H1 (cell line): ENCODE measurements at regions not wholly inside any gene's neighbourhood (a gene's known extent, or its start where the extent isn't known, plus 50 kb on each side); places are given as distances from the start of the nearest gene placed in this dataset.

Experiments
- CTCF ChIA-PET: fragments of 300-600 bp; sonication (Branson Sonifier 250); formaldehyde crosslinking; loops from one replicate; lab custom pipeline; 2021; ENCODE audit not compliant: partially characterized antibody; lab: Charles Lee
- POLR2A ChIA-PET: fragments of 300-600 bp; sonication (Branson Sonifier 250); formaldehyde crosslinking; loops from one replicate; lab custom pipeline; 2021; ENCODE audit warnings: inconsistent platforms; ENCODE audit not compliant: partially characterized antibody; lab: Charles Lee
- DNase-seq, 2 experiments: peaks; one replicate each; pipeline versions ENCODE4 v3.0.0 to v3.0.0-alpha.2; 2010 to 2022; ENCODE audit warnings: low spot score in 2 of 2, low read depth in 1 of 2, mixed read lengths in 1 of 2
- FAIRE-seq: peaks from 2 replicates; lab custom pipeline; 2011; peaks lifted over from hg19 to GRCh38; lab: Jason Lieb, UNC
- H2AFZ ChIP-seq: 2 replicates; pipeline ENCODE4 v1.8.1; 2012; ENCODE audit warnings: low read length, inconsistent platforms
- H2AK5ac ChIP-seq: 2 replicates; pipeline ENCODE4 v1.6.1; 2013; ENCODE audit warnings: low read depth, low read length
- H2BK120ac ChIP-seq: replicated peaks from 2 replicates; pipeline ENCODE3; 2013; ENCODE audit warnings: low read depth, low read length, inconsistent platforms
- H2BK12ac ChIP-seq: 2 replicates; pipeline ENCODE4 v1.6.1; 2013; ENCODE audit warnings: low read depth, low read length
- H2BK15ac ChIP-seq: 2 replicates; pipeline ENCODE4 v1.6.1; 2013; ENCODE audit warnings: low read length
- H2BK20ac ChIP-seq: 2 replicates; pipeline ENCODE4 v1.6.1; 2013; ENCODE audit warnings: low read length
- H2BK5ac ChIP-seq: 2 replicates; pipeline ENCODE4 v1.6.1; 2013; ENCODE audit warnings: low read depth, low read length
- H3K14ac ChIP-seq: 2 replicates; pipeline ENCODE4 v1.6.1; 2013; ENCODE audit warnings: inconsistent platforms; ENCODE audit not compliant: insufficient read length
- H3K18ac ChIP-seq: 2 replicates; pipeline ENCODE4 v1.6.1; 2013; ENCODE audit warnings: low read length; ENCODE audit errors: extremely low read depth
- H3K23ac ChIP-seq: 2 replicates; pipeline ENCODE4 v1.6.1; 2013; ENCODE audit warnings: inconsistent platforms; ENCODE audit not compliant: insufficient read length
- H3K23me2 ChIP-seq: 2 replicates; pipeline ENCODE4 v1.6.1; 2013; ENCODE audit warnings: low read depth, low read length
- H3K27ac ChIP-seq: 2 replicates; pipeline ENCODE4 v1.6.1; 2011; ENCODE audit warnings: low read depth, low read length, inconsistent platforms
- H3K27me3 ChIP-seq, 4 experiments: replicated peaks in 1 of 4; 1 replicate in 1 of 4; 2 replicates in 3 of 4; pipeline versions ENCODE4 v1.6.1 to v1.8.1; 2011 to 2013; ENCODE audit warnings: low read length in 3 of 4, mild to moderate bottlenecking in 3 of 4, inconsistent platforms in 2 of 4, mixed read lengths in 2 of 4, moderate library complexity in 1 of 4; ENCODE audit not compliant: control insufficient read depth in 3 of 4, insufficient read depth in 3 of 4; ENCODE audit errors: extremely low read depth in 1 of 4
- H3K36me3 ChIP-seq, 4 experiments: 2 replicates each; pipeline versions ENCODE4 v1.6.1 to v1.8.1; 2011 to 2013; ENCODE audit warnings: mild to moderate bottlenecking in 4 of 4, low read length in 3 of 4, moderate library complexity in 2 of 4, control low read depth in 1 of 4, inconsistent platforms in 1 of 4; ENCODE audit not compliant: insufficient read depth in 4 of 4, control insufficient read depth in 2 of 4
- H3K4ac ChIP-seq: replicated peaks from 2 replicates; pipeline ENCODE3; 2013; ENCODE audit warnings: low read length, low read depth, mixed read lengths, inconsistent platforms; ENCODE audit not compliant: insufficient read length
- H3K4me1 ChIP-seq, 4 experiments: replicated peaks in 1 of 4; 1 replicate in 1 of 4; 2 replicates in 3 of 4; pipeline versions ENCODE4 v1.6.1 to v1.8.1; 2011 to 2013; ENCODE audit warnings: low read length in 3 of 4, inconsistent platforms in 2 of 4, mixed read lengths in 1 of 4; ENCODE audit not compliant: insufficient read depth in 4 of 4, control insufficient read depth in 3 of 4
- H3K4me2 ChIP-seq, 2 experiments: 2 replicates each; pipeline versions ENCODE4 v1.6.1 to v1.8.1; 2011 to 2013; ENCODE audit warnings: low read depth in 2 of 2, low read length in 2 of 2, control low read depth in 1 of 2, inconsistent platforms in 1 of 2, mild to moderate bottlenecking in 1 of 2; ENCODE audit not compliant: insufficient read depth in 1 of 2
- H3K4me3 ChIP-seq, 4 experiments: fragments of 200-600, 300-600 bp in 1 of 4; sonication (generic), shearing (Covaris generic), sonication (Bioruptor Twin) in 1 of 4; 2 replicates each; pipeline versions ENCODE4 v1.5.1 to v1.8.1; 2011 to 2016; ENCODE audit warnings: low read length in 4 of 4, low read depth in 3 of 4, control low read depth in 2 of 4, inconsistent platforms in 2 of 4, mild to moderate bottlenecking in 2 of 4, mixed read lengths in 1 of 4, moderate library complexity in 1 of 4; ENCODE audit not compliant: insufficient read depth in 2 of 4; ENCODE audit errors: extremely low read depth in 1 of 4
- H3K56ac ChIP-seq: replicated peaks from 2 replicates; pipeline ENCODE3; 2013; ENCODE audit warnings: low read depth, mild to moderate bottlenecking, mixed read lengths, low read length, inconsistent platforms; ENCODE audit not compliant: insufficient read length
- H3K79me1 ChIP-seq: 2 replicates; pipeline ENCODE4 v1.6.1; 2013; ENCODE audit warnings: low read depth, low read length, control low read depth
- H3K79me2 ChIP-seq, 2 experiments: 2 replicates each; pipeline versions ENCODE4 v1.6.1 to v1.8.1; 2012 to 2013; ENCODE audit warnings: low read length in 2 of 2, mild to moderate bottlenecking in 2 of 2, inconsistent platforms in 1 of 2; ENCODE audit not compliant: insufficient read depth in 2 of 2, control insufficient read depth in 1 of 2
- H3K9ac ChIP-seq, 4 experiments: replicated peaks in 1 of 4; 1 replicate in 1 of 4; 2 replicates in 3 of 4; pipeline versions ENCODE4 v1.6.1 to v1.8.1; 2011 to 2013; ENCODE audit warnings: low read depth in 3 of 4, low read length in 3 of 4, control low read depth in 2 of 4, mild to moderate bottlenecking in 2 of 4, moderate library complexity in 2 of 4, inconsistent platforms in 1 of 4; ENCODE audit errors: extremely low read depth in 1 of 4
- H3K9me3 ChIP-seq, 2 experiments: 2 replicates each; pipeline versions ENCODE4 v1.6.1 to v1.8.1; 2012 to 2013; ENCODE audit warnings: mild to moderate bottlenecking in 2 of 2, moderate library complexity in 2 of 2, control low read depth in 1 of 2, inconsistent platforms in 1 of 2, low read depth in 1 of 2, low read length in 1 of 2, mixed read lengths in 1 of 2; ENCODE audit not compliant: insufficient read depth in 2 of 2
- H4K20me1 ChIP-seq, 2 experiments: replicated peaks in 1 of 2; 2 replicates each; pipeline versions ENCODE3 to v1.8.1; 2011 to 2013; ENCODE audit warnings: inconsistent platforms in 2 of 2, low read length in 2 of 2, mild to moderate bottlenecking in 1 of 2; ENCODE audit not compliant: insufficient read depth in 2 of 2, control insufficient read depth in 1 of 2
- H4K5ac ChIP-seq: 2 replicates; pipeline ENCODE4 v1.6.1; 2013; ENCODE audit warnings: low read length, low read depth, mixed read lengths, inconsistent platforms; ENCODE audit not compliant: insufficient read length
- H4K8ac ChIP-seq: 2 replicates; pipeline ENCODE4 v1.8.0; 2013; ENCODE audit warnings: mild to moderate bottlenecking, moderate library complexity, low read length, inconsistent platforms; ENCODE audit not compliant: insufficient read depth; ENCODE audit errors: extremely low read depth
- H4K91ac ChIP-seq: replicated peaks from 2 replicates; pipeline ENCODE3; 2013; ENCODE audit warnings: low read length, mixed read lengths, inconsistent platforms; ENCODE audit not compliant: insufficient read length
- CBX8 ChIP-seq: fragments of 300-800, 300-1000 bp; sonication (generic); IDR thresholded peaks from 2 replicates; pipeline ENCODE4 v1.7.1; 2016; ENCODE audit warnings: low read depth, low read length, borderline replicate concordance
- CHD1 ChIP-seq: IDR thresholded peaks from 2 replicates; pipeline ENCODE4 v1.6.1; 2012; ENCODE audit warnings: low read depth, low read length, improper control_type of control experiment
- EGR1 ChIP-seq: IDR thresholded peaks from 2 replicates; pipeline ENCODE4 v1.6.1; 2011; ENCODE audit warnings: low read depth, low read length, borderline replicate concordance
- GABPA ChIP-seq: IDR thresholded peaks from 2 replicates; pipeline ENCODE4 v1.6.1; 2011; ENCODE audit warnings: mild to moderate bottlenecking, low read length, moderate library complexity, borderline replicate concordance; ENCODE audit not compliant: insufficient read depth
- KDM5A ChIP-seq: fragments of 200-600 bp; IDR thresholded peaks from 2 replicates; pipeline ENCODE4 v1.7.1; 2012; ENCODE audit warnings: mild to moderate bottlenecking, low read length, inconsistent platforms, mixed read lengths
- MAX ChIP-seq: IDR thresholded peaks from 2 replicates; pipeline ENCODE4 v1.6.1; 2012; ENCODE audit warnings: inconsistent platforms
- POU5F1 ChIP-seq: IDR thresholded peaks from 2 replicates; pipeline ENCODE4 v1.6.1; 2011; ENCODE audit warnings: low read depth, mild to moderate bottlenecking, low read length, moderate library complexity
- SIX5 ChIP-seq: IDR thresholded peaks from 2 replicates; pipeline ENCODE4 v1.6.1; 2011; ENCODE audit warnings: mild to moderate bottlenecking, low read depth, low read length
- SUZ12 ChIP-seq: fragments of 200-600 bp; sonication (generic); IDR thresholded peaks from 2 replicates; pipeline ENCODE4 v1.6.1; 2012; ENCODE audit warnings: mild to moderate bottlenecking, inconsistent platforms, low read length, moderate library complexity, mixed read lengths
- YY1 ChIP-seq: IDR thresholded peaks from 2 replicates; pipeline ENCODE4 v1.6.1; 2011; ENCODE audit warnings: low read depth, mild to moderate bottlenecking, low read length
- WGBS, 2 experiments: shearing (Covaris generic) in 1 of 2; methylation state at CpG; one replicate each; pipeline versions ENCODE4 v1.1.6 to v1.1.7; 2013 to 2015; ENCODE audit warnings: low lambda C conversion rate in 2 of 2, mixed read lengths in 2 of 2, inconsistent platforms in 1 of 2, low coverage in 1 of 2, missing lambda C conversion rate in 1 of 2; ENCODE audit not compliant: insufficient replicate concordance in 2 of 2, insufficient coverage in 1 of 2, insufficient read length in 1 of 2; ENCODE audit errors: extremely low coverage in 1 of 2, missing lambda C conversion rate in 1 of 2; 5-methylcytosine and 5-hydroxymethylcytosine counted together

- Histone ChIP-seq H4K5ac (no peak overlapping the region), H4K20me1 (no peaks in the 10 kb centered on the region), H3K23ac (no peak overlapping the region), H2BK15ac (no peak overlapping the region), H3K4ac (no peak overlapping the region), H2BK12ac (no peak overlapping the region), H2AFZ (no peak overlapping the region), H4K8ac (no peak overlapping the region), H4K91ac (no peak overlapping the region), H3K4me2 (no peak overlapping the region), H3K18ac (no peak overlapping the region), H3K9ac (no peak overlapping the region), H3K27me3 (no peaks in the 10 kb centered on the region), H3K27ac (no peak overlapping the region), H3K4me1 (peaks cover 0 to 3% (median 1%) of the 10 kb centered on the region in 4 experiments; a peak in 2 of 7 replicates), H3K23me2 (no peaks in the 10 kb centered on the region), H3K56ac (no peak overlapping the region), H3K9me3 (no peaks in the 10 kb centered on the region), H2AK5ac (no peak overlapping the region), H3K36me3 (no peaks in the 10 kb centered on the region), H2BK5ac (no peak overlapping the region), H3K4me3 (no peak overlapping the region), H3K14ac (no peak overlapping the region), H2BK20ac (no peak overlapping the region), H3K79me2 (no peaks in the 10 kb centered on the region), H3K79me1 (no peaks in the 10 kb centered on the region), H2BK120ac (no peak overlapping the region)
- DNase-seq = no peak
- ChIA-PET CTCF (interaction anchor here (1.0 to 2.1 kb wide), 2 partner anchors 20 to 36 kb away, joined by 3 to 4 read pairs; no protein-coding TSS in a partner anchor), POLR2A (no interaction called here)
- no peak for FAIRE-seq
- 87% methylated on average over 8 of the region's 8 CpGs; no CpG with 5 or more reads in 1 of the 2 experiments for WGBS, 2 experiments
- TF ChIP-seq POU5F1 (no peak), GABPA (no peak), CBX8 (no peak), MAX (no peak), SUZ12 (no peak), CHD1 (no peak), SIX5 (no peak), KDM5A (no peak), YY1 (no peak), EGR1 (no peak)
Observed at GRCh38 chr11:11758603-11759196, 83.1 kb upstream of the USP47 start.
